HEK293 (cell line): ENCODE measurements at regions not wholly inside any gene's neighbourhood (a gene's known extent, or its start where the extent isn't known, plus 50 kb on each side); places are given as distances from the start of the nearest gene placed in this dataset.

Experiments used
- CTCF ChIA-PET: fragments of 350-600 bp; formaldehyde crosslinking; extraction: SDS; loops from one replicate; lab custom pipeline; 2021; ENCODE audit warnings: antibody characterized with exemption; lab: Yijun Ruan, JAX
- POLR2A ChIA-PET: fragments of 300-600 bp; formaldehyde crosslinking; extraction: SDS; loops from one replicate; lab custom pipeline; 2020; ENCODE audit warnings: antibody characterized with exemption, inconsistent platforms; lab: Yijun Ruan, JAX
- H3K27ac ChIP-seq: fragments of 200-500 bp; sonication (Bioruptor generic); 2 replicates; pipeline ENCODE4 v1.5.1; 2014; ENCODE audit warnings: low read depth, low read length, control low read depth, inconsistent platforms; ENCODE audit errors: extremely low read depth
- H3K36me3 ChIP-seq, 2 experiments: fragments of 200-500 bp in 1 of 2; sonication (Bioruptor generic) in 1 of 2; 1 replicate in 1 of 2; 2 replicates in 1 of 2; pipeline ENCODE4 v1.5.1; 2014 to 2017; ENCODE audit warnings: inconsistent platforms in 2 of 2, low read length in 2 of 2; ENCODE audit not compliant: control insufficient read depth in 2 of 2, insufficient read depth in 1 of 2
- H3K4me1 ChIP-seq: fragments of 200-500 bp; sonication (Bioruptor generic); 2 replicates; pipeline ENCODE4 v1.5.1; 2014; ENCODE audit warnings: mild to moderate bottlenecking, low read length, inconsistent platforms; ENCODE audit not compliant: control insufficient read depth, insufficient read depth
- H3K4me3 ChIP-seq: 2 replicates; pipeline ENCODE4 v1.5.1; 2011; ENCODE audit warnings: low read depth, mild to moderate bottlenecking, control low read depth, low read length, moderate library complexity
- H3K9me3 ChIP-seq: fragments of 200-500 bp; sonication (Bioruptor generic); 2 replicates; pipeline ENCODE4 v1.5.1; 2014; ENCODE audit warnings: low read depth, low read length, inconsistent platforms; ENCODE audit not compliant: control insufficient read depth, insufficient read depth
- BCL11B ChIP-seq: fragments of 450-650 bp; formaldehyde crosslinking; IDR thresholded peaks from 2 replicates; pipeline ENCODE4 v1.5.1; 2016; ENCODE audit warnings: low read depth, missing biosample characterization, missing genetic modification characterization
- CTCF ChIP-seq: fragments of 450-650 bp; formaldehyde crosslinking; IDR thresholded peaks from 2 replicates; pipeline ENCODE4 v1.5.1; 2016; ENCODE audit warnings: missing biosample characterization, missing genetic modification characterization
- FEZF1 ChIP-seq: fragments of 450-650 bp; formaldehyde crosslinking; IDR thresholded peaks from 2 replicates; pipeline ENCODE4 v1.5.1; 2016; ENCODE audit warnings: missing biosample characterization, missing genetic modification characterization
- GLIS2 ChIP-seq: fragments of 450-650 bp; formaldehyde crosslinking; IDR thresholded peaks from 2 replicates; pipeline ENCODE4 v1.5.1; 2016; ENCODE audit warnings: missing biosample characterization, missing genetic modification characterization
- HOXD13 ChIP-seq: sonication (generic); formaldehyde crosslinking; IDR thresholded peaks from 2 replicates; pipeline ENCODE4 v1.8.0; 2022; ENCODE audit warnings: missing genetic modification reagents, borderline replicate concordance
- KLF8 ChIP-seq: fragments of 450-650 bp; formaldehyde crosslinking; IDR thresholded peaks from 2 replicates; pipeline ENCODE4 v1.5.1; 2016; ENCODE audit warnings: missing biosample characterization, missing genetic modification characterization
- KLF9 ChIP-seq: fragments of 450-650 bp; formaldehyde crosslinking; IDR thresholded peaks from 2 replicates; pipeline ENCODE4 v1.5.1; 2016; ENCODE audit warnings: missing biosample characterization, missing genetic modification characterization, low read depth
- PATZ1 ChIP-seq: fragments of 450-650 bp; formaldehyde crosslinking; IDR thresholded peaks from 2 replicates; pipeline ENCODE4 v1.5.1; 2016; ENCODE audit warnings: missing biosample characterization, missing genetic modification characterization
- ZIC2 ChIP-seq: fragments of 450-650 bp; formaldehyde crosslinking; IDR thresholded peaks from 2 replicates; pipeline ENCODE4 v1.5.1; 2016; ENCODE audit warnings: missing biosample characterization, missing genetic modification characterization
- ZNF19 ChIP-seq: fragments of 450-650 bp; formaldehyde crosslinking; IDR thresholded peaks from 2 replicates; pipeline ENCODE4; 2016; ENCODE audit warnings: missing biosample characterization, missing genetic modification characterization, low read depth
- ZNF202 ChIP-seq: fragments of 450-650 bp; formaldehyde crosslinking; IDR thresholded peaks from 2 replicates; pipeline ENCODE4 v1.5.1; 2016; ENCODE audit warnings: missing biosample characterization, missing genetic modification characterization, borderline replicate concordance
- ZNF221 ChIP-seq: fragments of 450-650 bp; formaldehyde crosslinking; IDR thresholded peaks from 2 replicates; pipeline ENCODE4 v1.5.1; 2017; ENCODE audit warnings: missing biosample characterization, missing genetic modification characterization, borderline replicate concordance
- ZNF223 ChIP-seq: fragments of 450-650 bp; formaldehyde crosslinking; IDR thresholded peaks from 2 replicates; pipeline ENCODE4 v1.5.1; 2016; ENCODE audit warnings: missing biosample characterization, missing genetic modification characterization
- ZNF302 ChIP-seq: fragments of 450-650 bp; formaldehyde crosslinking; IDR thresholded peaks from 2 replicates; pipeline ENCODE4 v1.5.1; 2016; ENCODE audit warnings: missing biosample characterization, missing genetic modification characterization, low read depth
- ZNF341 ChIP-seq: fragments of 450-650 bp; formaldehyde crosslinking; IDR thresholded peaks from 2 replicates; pipeline ENCODE4; 2016; ENCODE audit warnings: low read depth, missing biosample characterization, missing genetic modification characterization
- ZNF350 ChIP-seq: fragments of 450-650 bp; formaldehyde crosslinking; IDR thresholded peaks from 2 replicates; pipeline ENCODE4 v1.5.0; 2017; ENCODE audit warnings: missing biosample characterization, mild to moderate bottlenecking, missing genetic modification characterization
- ZNF362 ChIP-seq: fragments of 450-650 bp; formaldehyde crosslinking; IDR thresholded peaks from 2 replicates; pipeline ENCODE4 v1.5.1; 2016; ENCODE audit warnings: missing biosample characterization, missing genetic modification characterization
- ZNF404 ChIP-seq: fragments of 450-650 bp; formaldehyde crosslinking; IDR thresholded peaks from 2 replicates; pipeline ENCODE4 v1.5.1; 2017; ENCODE audit warnings: missing biosample characterization, missing genetic modification characterization
- ZNF426 ChIP-seq: fragments of 450-650 bp; formaldehyde crosslinking; IDR thresholded peaks from 2 replicates; pipeline ENCODE4 v1.5.1; 2017; ENCODE audit warnings: missing biosample characterization, missing genetic modification characterization, mild to moderate bottlenecking, inconsistent platforms, moderate library complexity
- ZNF433 ChIP-seq: fragments of 450-650 bp; formaldehyde crosslinking; IDR thresholded peaks from 2 replicates; pipeline ENCODE4 v1.5.1; 2016; ENCODE audit warnings: missing biosample characterization, missing genetic modification characterization, low read depth
- ZNF610 ChIP-seq: fragments of 450-650 bp; formaldehyde crosslinking; IDR thresholded peaks from 2 replicates; pipeline ENCODE4 v1.5.1; 2016; ENCODE audit warnings: missing biosample characterization, missing genetic modification characterization, borderline replicate concordance
- ZNF623 ChIP-seq: fragments of 450-650 bp; formaldehyde crosslinking; IDR thresholded peaks from 2 replicates; pipeline ENCODE4 v1.5.1; 2016; ENCODE audit warnings: missing biosample characterization, missing genetic modification characterization
- ZNF768 ChIP-seq: fragments of 450-650 bp; formaldehyde crosslinking; IDR thresholded peaks from 2 replicates; pipeline ENCODE4 v1.5.1; 2018; ENCODE audit warnings: missing biosample characterization, mild to moderate bottlenecking, missing genetic modification characterization

- TF ChIP-seq KLF9 (tag by site-specific recombination) = no peak
- TF ChIP-seq HOXD13 (CRISPR knock-in tag) = no peak
- no peak for TF ChIP-seq ZNF362
- no peak for TF ChIP-seq GLIS2 (tag by site-specific recombination)
- no peak for TF ChIP-seq ZNF202
- no peak for TF ChIP-seq ZNF221 (tag by site-specific recombination)
- no peak for TF ChIP-seq ZIC2 (tag by site-specific recombination)
- no peak for TF ChIP-seq ZNF404 (tag by site-specific recombination)
- no peak for TF ChIP-seq BCL11B (tag by site-specific recombination)
- no peak for TF ChIP-seq CTCF (tag by site-specific recombination)
- no peak for TF ChIP-seq KLF8 (tag by site-specific recombination)
- TF ChIP-seq ZNF302 = no peak
- TF ChIP-seq PATZ1 = no peak
- TF ChIP-seq ZNF223 (tag by site-specific recombination) = no peak
- TF ChIP-seq ZNF426 (tag by site-specific recombination) = no peak
- no peak for TF ChIP-seq ZNF19
- H3K9me3 ChIP-seq = no peaks in the 10 kb centered on the region
- POLR2A ChIA-PET = no interaction called here
Measured at GRCh38 chr11:95586661-95587060, 202.9 kb downstream of the FAM76B start.

GRCh38 chr11:95586155-95586554 is 203.4 kb downstream of the FAM76B start:
- POLR2A ChIA-PET = no interaction called here
- CTCF ChIA-PET = interaction anchor here (0.7 kb wide), 1 partner anchor 490 kb away, joined by 3 read pairs; no protein-coding TSS in a partner anchor
- no peak for TF ChIP-seq ZNF768 (tag by site-specific recombination)
- TF ChIP-seq ZNF433 (tag by site-specific recombination) = no peak
- TF ChIP-seq ZNF341 (tag by site-specific recombination) = no peak
- TF ChIP-seq ZNF610 (tag by site-specific recombination) = no peak
- TF ChIP-seq ZNF350 (tag by site-specific recombination) = no peak
- no peak for TF ChIP-seq ZNF19
- TF ChIP-seq ZNF623 (tag by site-specific recombination) = no peak
- TF ChIP-seq FEZF1 = no peak
- H3K27ac ChIP-seq = no peak overlapping the region
- no peaks in the 10 kb centered on the region for H3K4me1 ChIP-seq
- H3K36me3 ChIP-seq = no peaks in the 10 kb centered on the region
- H3K4me3 ChIP-seq = no peak overlapping the region
- H3K9me3 ChIP-seq = no peaks in the 10 kb centered on the region

More at GRCh38 chr11:95586661-95587060, 202.9 kb downstream of the FAM76B start:
- H3K36me3 ChIP-seq = no peaks in the 10 kb centered on the region
- CTCF ChIA-PET = interaction anchor here (0.7 kb wide), 1 partner anchor 490 kb away, joined by 3 read pairs; no protein-coding TSS in a partner anchor
- no peak overlapping the region for H3K27ac ChIP-seq
- no peak overlapping the region for H3K4me3 ChIP-seq
- no peaks in the 10 kb centered on the region for H3K4me1 ChIP-seq
